Liver (tissue), 8 donors: ENCODE measurements at regions not wholly inside any gene's neighbourhood (a gene's known extent, or its start where the extent isn't known, plus 50 kb on each side); places are given as distances from the start of the nearest gene placed in this dataset.
A peak's percentile ranks its signal among the peaks of the same experiment; 100 is the strongest.

Experiments
- DNase-seq: peaks from one replicate; pipeline ENCODE4 v3.0.0-alpha.2; 2017; ENCODE audit warnings: low spot score
- H3K27ac ChIP-seq, 2 donors: one replicate each; pipeline ENCODE4 v1.7.0; 2013; ENCODE audit warnings: inconsistent platforms in 2 of 2, low read length in 2 of 2, control low read depth in 1 of 2, low read depth in 1 of 2, mild to moderate bottlenecking in 1 of 2
- H3K27me3 ChIP-seq, 4 donors: one replicate each; pipeline versions ENCODE4 v1.6.1 to v1.7.0; 2013; ENCODE audit warnings: low read length in 3 of 4, inconsistent platforms in 1 of 4, mild to moderate bottlenecking in 1 of 4, moderate library complexity in 1 of 4; ENCODE audit not compliant: control insufficient read depth in 4 of 4, insufficient read depth in 4 of 4
- H3K36me3 ChIP-seq, 4 donors: one replicate each; pipeline versions ENCODE4 v1.6.1 to v1.7.0; 2013; ENCODE audit warnings: low read length in 3 of 4, mild to moderate bottlenecking in 3 of 4, low read depth in 1 of 4, moderate library complexity in 1 of 4; ENCODE audit not compliant: control insufficient read depth in 4 of 4, insufficient read depth in 3 of 4
- H3K4me1 ChIP-seq, 4 donors: one replicate each; pipeline versions ENCODE4 v1.6.1 to v1.7.0; 2013; ENCODE audit warnings: low read length in 3 of 4, mild to moderate bottlenecking in 3 of 4, moderate library complexity in 1 of 4; ENCODE audit not compliant: control insufficient read depth in 4 of 4, insufficient read depth in 4 of 4
- H3K4me3 ChIP-seq, 3 donors: one replicate each; pipeline versions ENCODE4 v1.6.1 to v1.7.0; 2013; ENCODE audit warnings: low read length in 3 of 3, control low read depth in 1 of 3, low read depth in 1 of 3, mild to moderate bottlenecking in 1 of 3
- H3K9ac ChIP-seq, 2 donors: one replicate each; pipeline ENCODE4 v1.7.0; 2013; ENCODE audit warnings: low read length in 2 of 2, mild to moderate bottlenecking in 2 of 2, moderate library complexity in 2 of 2, control low read depth in 1 of 2, low read depth in 1 of 2
- H3K9me3 ChIP-seq, 4 donors: one replicate each; pipeline versions ENCODE4 v1.6.1 to v1.7.0; 2013; ENCODE audit warnings: low read length in 3 of 4; ENCODE audit not compliant: control insufficient read depth in 4 of 4
- ATF3 ChIP-seq: IDR thresholded peaks from 2 replicates; pipeline ENCODE4 v1.6.1; 2016; ENCODE audit warnings: antibody characterized with exemption
- EGR1 ChIP-seq, 2 donors: IDR thresholded peaks; 2 replicates each; pipeline ENCODE4 v1.6.1; 2016 to 2018; ENCODE audit warnings: antibody characterized with exemption in 2 of 2, low read depth in 2 of 2
- FOXA1 ChIP-seq: IDR thresholded peaks from 2 replicates; pipeline ENCODE4 v1.6.1; 2016; ENCODE audit warnings: antibody characterized with exemption
- FOXA2 ChIP-seq: IDR thresholded peaks from 2 replicates; pipeline ENCODE4 v1.6.1; 2016; ENCODE audit warnings: antibody characterized with exemption
- GABPA ChIP-seq, 2 donors: IDR thresholded peaks in 1 of 2; conservative IDR thresholded peaks in 1 of 2; 2 replicates each; pipeline ENCODE4 v1.6.1; 2016; ENCODE audit warnings: antibody characterized with exemption in 2 of 2, mild to moderate bottlenecking in 1 of 2, moderate library complexity in 1 of 2
- HNF4A ChIP-seq, 2 donors: conservative IDR thresholded peaks; 2 replicates each; pipeline ENCODE4 v1.6.1; 2016; ENCODE audit warnings: antibody characterized with exemption in 2 of 2, mild to moderate bottlenecking in 2 of 2
- HNF4G ChIP-seq: IDR thresholded peaks from 2 replicates; pipeline ENCODE4 v1.6.1; 2016; ENCODE audit warnings: antibody characterized with exemption
- JUND ChIP-seq, 2 donors: IDR thresholded peaks; 2 replicates each; pipeline ENCODE4 v1.6.1; 2016; ENCODE audit warnings: antibody characterized with exemption in 2 of 2
- NR2F2 ChIP-seq: IDR thresholded peaks from 2 replicates; pipeline ENCODE4 v1.6.1; 2016; ENCODE audit warnings: antibody characterized with exemption
- RAD21 ChIP-seq, 2 donors: IDR thresholded peaks; 2 replicates each; pipeline ENCODE4 v1.6.1; 2016; ENCODE audit warnings: antibody characterized with exemption in 2 of 2, mild to moderate bottlenecking in 2 of 2
- RXRA ChIP-seq, 2 donors: IDR thresholded peaks; 2 replicates each; pipeline ENCODE4 v1.6.1; 2017 to 2018; ENCODE audit warnings: antibody characterized with exemption in 2 of 2, mild to moderate bottlenecking in 1 of 2
- SP1 ChIP-seq: IDR thresholded peaks from 2 replicates; pipeline ENCODE4 v1.6.1; 2018; ENCODE audit warnings: antibody characterized with exemption, mild to moderate bottlenecking
- TAF1 ChIP-seq: conservative IDR thresholded peaks from 2 replicates; pipeline ENCODE4 v1.6.1; 2016; ENCODE audit warnings: antibody characterized with exemption, mild to moderate bottlenecking
- YY1 ChIP-seq: IDR thresholded peaks from 2 replicates; pipeline ENCODE4 v1.6.1; 2016; ENCODE audit warnings: antibody characterized with exemption, mild to moderate bottlenecking
- WGBS: extraction: QIAGEN DNeasy Blood & Tissue Kit; methylation state at CpG from one replicate; pipeline ENCODE4 v1.1.7; 2013; 5-methylcytosine and 5-hydroxymethylcytosine counted together
- TF ChIP-seq, protein P1 (sequence below): IDR thresholded peaks from 2 replicates; pipeline ENCODE4 v1.6.1; 2016; ENCODE audit warnings: antibody characterized with exemption, mild to moderate bottlenecking
- TF ChIP-seq, protein P2 (sequence below): IDR thresholded peaks from 2 replicates; pipeline ENCODE4 v1.6.1; 2016; ENCODE audit warnings: antibody characterized with exemption
- TF ChIP-seq, protein P3 (sequence below): IDR thresholded peaks from 2 replicates; pipeline ENCODE4 v1.6.1; 2016; ENCODE audit warnings: antibody characterized with exemption
- TF ChIP-seq, protein P4 (sequence below): fragments of 150-350 bp; IDR thresholded peaks from 2 replicates; pipeline ENCODE4 v1.5.1; 2017; ENCODE audit warnings: improper control_type of control experiment, low read depth, low read length; ENCODE audit not compliant: missing input control
- donor health status: healthy.
- donor health status: healthy.
- donor health status: healthy.
- donor health status: healthy.
- donor health status: healthy.

DNA sequence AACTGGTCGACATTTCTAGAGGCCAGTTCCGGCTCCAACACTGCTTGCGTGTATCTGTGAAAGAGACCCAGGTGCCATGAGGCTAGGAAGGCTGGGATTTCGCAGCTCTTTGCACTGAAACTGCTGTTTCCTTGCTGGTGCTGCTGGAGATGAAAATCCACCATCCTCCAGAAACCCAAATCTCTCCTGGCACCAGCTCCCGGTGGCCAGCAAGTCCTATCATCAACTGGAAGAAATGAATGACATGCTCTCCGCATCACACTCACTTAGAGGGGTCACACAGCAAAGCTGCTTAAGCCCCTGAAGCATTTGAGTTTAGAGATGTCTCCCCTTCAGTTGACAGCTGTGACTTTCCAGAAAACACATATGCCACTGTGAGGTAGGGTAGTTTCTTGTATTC, 471.8 kb upstream of the PROK2 start (continued):
- TF ChIP-seq, protein P1, sequence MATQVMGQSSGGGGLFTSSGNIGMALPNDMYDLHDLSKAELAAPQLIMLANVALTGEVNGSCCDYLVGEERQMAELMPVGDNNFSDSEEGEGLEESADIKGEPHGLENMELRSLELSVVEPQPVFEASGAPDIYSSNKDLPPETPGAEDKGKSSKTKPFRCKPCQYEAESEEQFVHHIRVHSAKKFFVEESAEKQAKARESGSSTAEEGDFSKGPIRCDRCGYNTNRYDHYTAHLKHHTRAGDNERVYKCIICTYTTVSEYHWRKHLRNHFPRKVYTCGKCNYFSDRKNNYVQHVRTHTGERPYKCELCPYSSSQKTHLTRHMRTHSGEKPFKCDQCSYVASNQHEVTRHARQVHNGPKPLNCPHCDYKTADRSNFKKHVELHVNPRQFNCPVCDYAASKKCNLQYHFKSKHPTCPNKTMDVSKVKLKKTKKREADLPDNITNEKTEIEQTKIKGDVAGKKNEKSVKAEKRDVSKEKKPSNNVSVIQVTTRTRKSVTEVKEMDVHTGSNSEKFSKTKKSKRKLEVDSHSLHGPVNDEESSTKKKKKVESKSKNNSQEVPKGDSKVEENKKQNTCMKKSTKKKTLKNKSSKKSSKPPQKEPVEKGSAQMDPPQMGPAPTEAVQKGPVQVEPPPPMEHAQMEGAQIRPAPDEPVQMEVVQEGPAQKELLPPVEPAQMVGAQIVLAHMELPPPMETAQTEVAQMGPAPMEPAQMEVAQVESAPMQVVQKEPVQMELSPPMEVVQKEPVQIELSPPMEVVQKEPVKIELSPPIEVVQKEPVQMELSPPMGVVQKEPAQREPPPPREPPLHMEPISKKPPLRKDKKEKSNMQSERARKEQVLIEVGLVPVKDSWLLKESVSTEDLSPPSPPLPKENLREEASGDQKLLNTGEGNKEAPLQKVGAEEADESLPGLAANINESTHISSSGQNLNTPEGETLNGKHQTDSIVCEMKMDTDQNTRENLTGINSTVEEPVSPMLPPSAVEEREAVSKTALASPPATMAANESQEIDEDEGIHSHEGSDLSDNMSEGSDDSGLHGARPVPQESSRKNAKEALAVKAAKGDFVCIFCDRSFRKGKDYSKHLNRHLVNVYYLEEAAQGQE: no peak
- TF ChIP-seq JUND (IDR thresholded peaks at IDR 0.05) (no peak), YY1 (no peak), SP1 (no peak)

- Histone ChIP-seq H3K27me3 (no peaks in the 10 kb centered on the region), H3K9me3 (no peaks in the 10 kb centered on the region), H3K36me3 (no peaks in the 10 kb centered on the region), H3K27ac (no peak overlapping the region), H3K4me1 (peaks cover 4 to 9% (median 5%) of the 10 kb centered on the region in 4 donors), H3K4me3 (no peak overlapping the region), H3K9ac (no peak overlapping the region)
- 56% methylated on average over 14 of the region's 14 CpGs for whole genome bisulfite sequencing
- TF ChIP-seq NR2F2 (no peak), RXRA (IDR thresholded peaks at IDR 0.05) (peak in 1 of 2 donors; percentile 52), RAD21 (IDR thresholded peaks at IDR 0.05) (peak; percentile 61 to 66), SP1 (peak; percentile 29), TAF1 (no peak), ATF3 (no peak), FOXA1 (no peak), GABPA (IDR thresholded peaks at IDR 0.05 in 1 of 2, conservative IDR thresholded peaks at IDR 0.05 in 1 of 2) (no peak), HNF4G (no peak), HNF4A (conservative IDR thresholded peaks at IDR 0.05) (peak in 1 of 2 donors; percentile 41), JUND (IDR thresholded peaks at IDR 0.05) (no peak), FOXA2 (no peak), EGR1 (IDR thresholded peaks at IDR 0.05; ENCODE audit: low read depth in 2 of 2) (no peak), YY1 (peak; percentile 19)
- TF ChIP-seq, protein P1: no peak
- TF ChIP-seq, protein P2, sequence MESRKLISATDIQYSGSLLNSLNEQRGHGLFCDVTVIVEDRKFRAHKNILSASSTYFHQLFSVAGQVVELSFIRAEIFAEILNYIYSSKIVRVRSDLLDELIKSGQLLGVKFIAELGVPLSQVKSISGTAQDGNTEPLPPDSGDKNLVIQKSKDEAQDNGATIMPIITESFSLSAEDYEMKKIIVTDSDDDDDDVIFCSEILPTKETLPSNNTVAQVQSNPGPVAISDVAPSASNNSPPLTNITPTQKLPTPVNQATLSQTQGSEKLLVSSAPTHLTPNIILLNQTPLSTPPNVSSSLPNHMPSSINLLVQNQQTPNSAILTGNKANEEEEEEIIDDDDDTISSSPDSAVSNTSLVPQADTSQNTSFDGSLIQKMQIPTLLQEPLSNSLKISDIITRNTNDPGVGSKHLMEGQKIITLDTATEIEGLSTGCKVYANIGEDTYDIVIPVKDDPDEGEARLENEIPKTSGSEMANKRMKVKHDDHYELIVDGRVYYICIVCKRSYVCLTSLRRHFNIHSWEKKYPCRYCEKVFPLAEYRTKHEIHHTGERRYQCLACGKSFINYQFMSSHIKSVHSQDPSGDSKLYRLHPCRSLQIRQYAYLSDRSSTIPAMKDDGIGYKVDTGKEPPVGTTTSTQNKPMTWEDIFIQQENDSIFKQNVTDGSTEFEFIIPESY: no peak
- TF ChIP-seq, protein P3, sequence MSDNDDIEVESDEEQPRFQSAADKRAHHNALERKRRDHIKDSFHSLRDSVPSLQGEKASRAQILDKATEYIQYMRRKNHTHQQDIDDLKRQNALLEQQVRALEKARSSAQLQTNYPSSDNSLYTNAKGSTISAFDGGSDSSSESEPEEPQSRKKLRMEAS: peak; percentile 89
- TF ChIP-seq, protein P4, sequence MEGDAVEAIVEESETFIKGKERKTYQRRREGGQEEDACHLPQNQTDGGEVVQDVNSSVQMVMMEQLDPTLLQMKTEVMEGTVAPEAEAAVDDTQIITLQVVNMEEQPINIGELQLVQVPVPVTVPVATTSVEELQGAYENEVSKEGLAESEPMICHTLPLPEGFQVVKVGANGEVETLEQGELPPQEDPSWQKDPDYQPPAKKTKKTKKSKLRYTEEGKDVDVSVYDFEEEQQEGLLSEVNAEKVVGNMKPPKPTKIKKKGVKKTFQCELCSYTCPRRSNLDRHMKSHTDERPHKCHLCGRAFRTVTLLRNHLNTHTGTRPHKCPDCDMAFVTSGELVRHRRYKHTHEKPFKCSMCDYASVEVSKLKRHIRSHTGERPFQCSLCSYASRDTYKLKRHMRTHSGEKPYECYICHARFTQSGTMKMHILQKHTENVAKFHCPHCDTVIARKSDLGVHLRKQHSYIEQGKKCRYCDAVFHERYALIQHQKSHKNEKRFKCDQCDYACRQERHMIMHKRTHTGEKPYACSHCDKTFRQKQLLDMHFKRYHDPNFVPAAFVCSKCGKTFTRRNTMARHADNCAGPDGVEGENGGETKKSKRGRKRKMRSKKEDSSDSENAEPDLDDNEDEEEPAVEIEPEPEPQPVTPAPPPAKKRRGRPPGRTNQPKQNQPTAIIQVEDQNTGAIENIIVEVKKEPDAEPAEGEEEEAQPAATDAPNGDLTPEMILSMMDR: no peak
- DNase-seq: no peak
Observed at GRCh38 chr3:72255791-72256559, 471.0 kb upstream of the PROK2 start.
